Stimulated activated CD4-positive, alpha-beta T cell treated with anti-CD3 and anti-CD28 coated beads, Interleukin-15, amount 100 ng/mL, for 24 hours (primary cell): ENCODE measurements at regions not wholly inside any gene's neighbourhood (a gene's known extent, or its start where the extent isn't known, plus 50 kb on each side); places are given as distances from the start of the nearest gene placed in this dataset.

Experiments
- DNase-seq: peaks from one replicate; pipeline ENCODE4 v3.0.0-alpha.2; 2020

DNA sequence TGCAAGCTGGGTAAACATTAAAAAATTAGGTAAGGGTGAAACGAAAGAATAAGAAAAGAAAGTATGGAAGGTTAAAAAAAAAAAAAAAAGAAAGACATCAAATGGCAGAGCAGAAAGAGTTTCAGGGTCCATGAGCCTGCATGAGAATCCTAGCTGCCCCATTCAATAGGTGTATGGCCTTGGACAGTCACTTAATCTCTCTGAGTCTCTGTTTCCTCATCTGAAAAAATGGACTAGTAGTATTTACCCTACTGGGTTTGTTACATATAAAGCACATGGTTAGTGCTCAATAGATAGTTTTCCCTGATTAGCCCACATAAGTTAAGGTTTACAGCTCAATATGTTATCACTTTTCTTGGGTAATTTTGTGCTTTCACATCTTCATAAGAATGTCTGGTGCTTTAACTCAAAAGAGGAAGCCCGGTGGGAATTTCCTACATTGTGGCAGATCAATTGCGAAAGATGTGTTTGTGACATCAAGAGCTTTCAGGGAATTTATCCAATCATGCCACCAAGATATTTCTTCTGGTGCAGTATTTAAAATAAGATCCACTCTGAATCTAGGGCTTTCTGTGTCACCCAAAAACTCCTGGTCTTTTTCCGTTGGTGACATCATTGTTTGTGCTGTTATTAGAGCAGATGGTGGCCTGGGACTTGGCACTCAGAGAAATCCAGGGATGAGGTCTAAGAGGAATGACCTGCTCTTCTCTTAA lies 57.2 kb upstream of the UBE2E1 start:
- DNase-seq = no peak

DNA sequence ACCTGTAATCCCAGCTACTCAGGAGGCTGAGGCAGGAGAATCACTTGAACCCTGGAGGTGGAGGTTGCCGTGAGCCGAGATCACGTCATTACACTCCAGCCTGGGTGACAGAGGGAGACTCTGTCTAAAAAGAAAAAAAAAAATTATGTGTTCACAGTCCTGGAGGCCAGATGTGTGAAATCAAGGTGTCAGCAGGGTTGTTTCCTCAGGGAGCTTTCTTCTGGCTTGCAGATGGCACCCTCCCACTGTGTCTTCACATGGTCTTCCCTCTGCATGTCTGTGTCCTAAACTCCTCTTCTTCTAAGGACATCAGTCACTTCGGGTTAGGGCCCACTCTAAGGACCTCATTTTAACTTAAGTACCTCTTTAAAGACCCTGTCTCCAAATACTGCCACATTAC lies 56.1 kb upstream of the UBE2E1 start:
- DNase-seq = no peak

- DNase-seq = no peak
Measured at GRCh38 chr3:23750573-23751210, 55.1 kb upstream of the UBE2E1 start.

- DNase-seq = no peak
Measured at GRCh38 chr3:23751212-23751723, 54.5 kb upstream of the UBE2E1 start.

- no peak for DNase-seq
Measured at GRCh38 chr3:23752126-23752525, 53.6 kb upstream of the UBE2E1 start.

DNA sequence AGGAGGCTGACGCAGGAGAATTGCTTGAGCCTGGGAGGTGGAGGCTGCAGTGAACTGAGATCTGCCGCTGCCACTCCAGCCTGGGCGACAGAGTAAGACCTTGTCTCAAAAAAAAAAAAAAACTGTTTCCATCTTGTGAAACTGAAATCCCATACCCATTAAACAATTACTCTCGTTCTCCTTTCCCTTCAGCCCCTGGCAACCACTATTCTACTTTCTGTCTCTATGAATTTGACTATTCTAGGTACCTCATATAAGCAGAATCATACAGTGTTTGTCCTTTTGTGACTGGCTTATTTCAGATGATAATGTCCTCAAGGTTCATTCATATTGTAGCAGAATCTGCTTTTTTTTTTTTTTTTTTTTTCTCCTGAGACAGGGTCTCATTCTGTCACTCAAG lies 51.5 kb upstream of the UBE2E1 start:
- no peak for DNase-seq
